Left lung (tissue), 4 donors: ENCODE measurements at regions not wholly inside any gene's neighbourhood (a gene's known extent, or its start where the extent isn't known, plus 50 kb on each side); places are given as distances from the start of the nearest gene placed in this dataset.

ENCODE experiments used
- ATAC-seq: fragments of 200-7000 bp; cut with Tn5 transposase; one replicate; pipeline ENCODE4 v1.9.1; 2020; ENCODE audit warnings: moderate library complexity
- DNase-seq, 4 donors: peaks; one replicate each; pipeline ENCODE4 v3.0.0-alpha.2; 2013 to 2020
- H3K27ac ChIP-seq, 2 donors: fragments of 200-600 bp; sonication (generic) in 1 of 2; one replicate each; pipeline versions ENCODE4 v1.5.0 to v1.8.0; 2020 to 2021
- H3K27me3 ChIP-seq, 2 donors: fragments of 200-600 bp; sonication (generic) in 1 of 2; one replicate each; pipeline versions ENCODE4 v1.5.0 to v1.8.0; 2020 to 2021
- H3K36me3 ChIP-seq, 2 donors: fragments of 200-600 bp; sonication (generic) in 1 of 2; one replicate each; pipeline versions ENCODE4 v1.5.0 to v1.8.0; 2020 to 2021
- H3K4me1 ChIP-seq, 2 donors: fragments of 200-600 bp; one replicate each; pipeline ENCODE4 v1.8.0; 2021
- H3K4me3 ChIP-seq, 2 donors: fragments of 200-600 bp; sonication (generic) in 1 of 2; one replicate each; pipeline versions ENCODE4 v1.5.0 to v1.8.0; 2020 to 2021; ENCODE audit warnings: mild to moderate bottlenecking in 1 of 2
- H3K9me3 ChIP-seq, 2 donors: fragments of 200-600 bp; sonication (generic) in 1 of 2; one replicate each; pipeline versions ENCODE4 v1.5.0 to v1.8.0; 2020 to 2021
- CTCF ChIP-seq, 2 donors: fragments of 200-600 bp; sonication (generic) in 1 of 2; IDR thresholded peaks; one replicate each; pipeline versions ENCODE4 v1.5.0 to v1.8.0; 2021; ENCODE audit warnings: antibody characterized with exemption in 2 of 2
- intact Hi-C, 2 donors: fragments of 100-400 bp; cut with DNase I; formaldehyde crosslinking; loops; one replicate each; pipeline versions ENCODE4 v1.11.2 to v1.14.2; 2022
- donor health status: DM: no; HTN: yes; CAD: no.
- donor health status: DM: no; HTN: no; CAD: no.

- intact Hi-C loops, result no loop called here
- DNase-seq (no peak), ATAC-seq (no peak)
- no peaks in the 10 kb centered on the region for H3K9me3 ChIP-seq
- H3K36me3 ChIP-seq, result no peaks in the 10 kb centered on the region
- H3K4me3 ChIP-seq, result no peak overlapping the region
- peaks cover 0 to 3% of the 10 kb centered on the region in 2 donors for H3K27me3 ChIP-seq
- H3K4me1 ChIP-seq, result no peaks in the 10 kb centered on the region
- TF ChIP-seq CTCF (IDR thresholded peaks at IDR 0.05), result no peak
- no peak overlapping the region for H3K27ac ChIP-seq
Measured at GRCh38 chr20:60862601-60863000, 389.5 kb upstream of the CDH4 start.

- Histone ChIP-seq H3K4me1 (no peaks in the 10 kb centered on the region), H3K36me3 (no peaks in the 10 kb centered on the region), H3K27ac (no peak overlapping the region), H3K27me3 (peaks cover 0 to 12% of the 10 kb centered on the region in 2 donors), H3K9me3 (no peaks in the 10 kb centered on the region), H3K4me3 (no peak overlapping the region)
- no peak for TF ChIP-seq CTCF (IDR thresholded peaks at IDR 0.05)
- intact Hi-C loops, result no loop called here
- ATAC-seq, result no peak
- DNase-seq, result no peak
Measured at GRCh38 chr20:60863548-60863947, 388.5 kb upstream of the CDH4 start.

- Histone ChIP-seq H3K4me1 (no peaks in the 10 kb centered on the region), H3K27me3 (peaks cover 0 to 20% of the 10 kb centered on the region in 2 donors), H3K27ac (no peak overlapping the region), H3K9me3 (no peaks in the 10 kb centered on the region), H3K36me3 (no peaks in the 10 kb centered on the region), H3K4me3 (no peak overlapping the region)
- DNase-seq (no peak), ATAC-seq (no peak)
- intact Hi-C loops, result no loop called here
- TF ChIP-seq CTCF (IDR thresholded peaks at IDR 0.05), result no peak
Measured at GRCh38 chr20:60867589-60867988, 384.5 kb upstream of the CDH4 start.

- no peaks in the 10 kb centered on the region for H3K4me1 ChIP-seq
- H3K36me3 ChIP-seq, result no peaks in the 10 kb centered on the region
- intact Hi-C loops, result no loop called here
- no peak for ATAC-seq
- H3K9me3 ChIP-seq, result no peaks in the 10 kb centered on the region
- TF ChIP-seq CTCF (IDR thresholded peaks at IDR 0.05), result no peak
- H3K27me3 ChIP-seq, result peaks cover 0 to 20% of the 10 kb centered on the region in 2 donors
- no peak for DNase-seq
- no peak overlapping the region for H3K4me3 ChIP-seq
- no peak overlapping the region for H3K27ac ChIP-seq
Measured at GRCh38 chr20:60868316-60868891, 383.7 kb upstream of the CDH4 start.

- Histone ChIP-seq H3K27me3 (peaks cover 0 to 20% of the 10 kb centered on the region in 2 donors), H3K4me3 (no peak overlapping the region), H3K27ac (no peak overlapping the region), H3K4me1 (no peaks in the 10 kb centered on the region), H3K9me3 (no peaks in the 10 kb centered on the region), H3K36me3 (no peaks in the 10 kb centered on the region)
- intact Hi-C loops, result no loop called here
- no peak for TF ChIP-seq CTCF (IDR thresholded peaks at IDR 0.05)
- DNase-seq (no peak), ATAC-seq (no peak)
Measured at GRCh38 chr20:60869087-60869486, 383.0 kb upstream of the CDH4 start.
